GM21381 (cell line): ENCODE measurements at regions not wholly inside any gene's neighbourhood (a gene's known extent, or its start where the extent isn't known, plus 50 kb on each side); places are given as distances from the start of the nearest gene placed in this dataset.
"Not testable (repeated sequence)": the region's sequence is repeated elsewhere in the genome, so short reads cannot be mapped to it uniquely, and the experiment has no call there.

Source experiments
- ATAC-seq: cut with Tn5 transposase; IDR thresholded peaks from one replicate; pipeline ENCODE4 v1.9.1; 2021; ENCODE audit warnings: mild to moderate bottlenecking, moderate library complexity; ENCODE audit not compliant: unreplicated experiment

DNA sequence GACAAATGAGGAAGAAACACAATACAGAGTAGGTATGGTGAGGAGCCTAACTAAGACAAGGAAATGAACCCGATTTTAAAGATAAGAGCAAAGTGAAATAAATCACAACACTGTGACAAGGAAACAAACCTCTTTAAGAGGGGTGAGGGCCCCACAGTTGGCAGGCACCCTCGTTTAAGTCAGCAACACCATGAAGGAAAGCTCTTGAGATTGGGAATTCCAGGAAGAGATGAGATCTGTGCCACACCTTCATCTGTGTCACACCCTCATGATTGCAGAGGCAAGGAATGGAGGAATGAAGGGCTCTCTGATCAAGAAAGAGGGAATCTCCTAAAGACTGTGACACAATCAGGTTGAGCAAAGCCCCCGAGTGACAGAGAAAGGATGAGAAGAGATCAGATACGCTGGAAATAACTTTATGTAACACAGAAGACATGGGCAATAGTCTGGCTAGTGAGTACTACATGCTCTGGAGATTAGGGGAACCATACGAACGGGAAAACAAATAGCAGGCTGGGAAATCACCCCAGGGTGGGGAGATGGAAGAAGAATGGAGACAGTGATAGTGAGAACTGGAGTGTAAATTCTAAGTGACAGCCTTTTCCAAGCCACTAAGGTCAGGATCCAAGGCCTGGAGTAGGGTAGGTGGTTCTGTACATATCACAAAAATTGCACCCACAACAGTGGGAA is 51.7 kb upstream of the TERB2 start:
- ATAC-seq: not testable (repeated sequence)
